Prostate gland (tissue), 2 donors: ENCODE measurements at regions not wholly inside any gene's neighbourhood (a gene's known extent, or its start where the extent isn't known, plus 50 kb on each side); places are given as distances from the start of the nearest gene placed in this dataset.

ENCODE experiments used
- DNase-seq: peaks from one replicate; pipeline ENCODE4 v3.0.0-alpha.2; 2019; ENCODE audit warnings: low spot score
- H3K27ac ChIP-seq, 2 donors: fragments of 200-600 bp; sonication (generic); 2 replicates each; pipeline ENCODE4 v1.5.1; 2017 to 2019
- H3K27me3 ChIP-seq: fragments of 200-600 bp; sonication (generic); replicated peaks from 2 replicates; pipeline ENCODE4 v1.5.1; 2019; ENCODE audit not compliant: insufficient read depth
- H3K36me3 ChIP-seq, 2 donors: fragments of 200-600 bp; sonication (generic); 1 replicate in 1 of 2; 2 replicates in 1 of 2; pipeline versions ENCODE4 v1.5.1 to v1.8.1; 2017 to 2019
- H3K4me1 ChIP-seq: fragments of 200-600 bp; sonication (generic); replicated peaks from 2 replicates; pipeline ENCODE4 v1.5.1; 2019
- H3K4me3 ChIP-seq, 2 donors: fragments of 200-600 bp; sonication (generic); 2 replicates each; pipeline ENCODE4 v1.5.1; 2017 to 2019
- H3K9me3 ChIP-seq: fragments of 200-600 bp; sonication (generic); 2 replicates; pipeline ENCODE4 v1.5.1; 2017
- CTCF ChIP-seq, 4 experiments: fragments of 200-600 bp in 2 of 4; fragments of 450-650 bp in 2 of 4; sonication (generic) in 2 of 4; IDR thresholded peaks; 1 replicate in 3 of 4; 2 replicates in 1 of 4; pipeline ENCODE4 v1.5.1; 2016 to 2019; ENCODE audit warnings: antibody characterized with exemption in 4 of 4, mild to moderate bottlenecking in 2 of 4, moderate library complexity in 2 of 4
- POLR2A ChIP-seq: fragments of 450-650 bp; IDR thresholded peaks from one replicate; pipeline ENCODE4 v1.6.1; 2016; ENCODE audit warnings: antibody characterized with exemption, mild to moderate bottlenecking
- POLR2AphosphoS5 ChIP-seq: sonication (generic); formaldehyde crosslinking; IDR thresholded peaks from one replicate; pipeline ENCODE4 v1.6.1; 2017; ENCODE audit warnings: antibody characterized with exemption
- WGBS: methylation state at CpG from one replicate; pipeline ENCODE4 v1.1.5; 2018; 5-methylcytosine and 5-hydroxymethylcytosine counted together
- intact Hi-C: fragments of 100-400 bp; cut with DNase I; formaldehyde crosslinking; loops from one replicate; pipeline ENCODE4 v1.14.2; 2022

GRCh38 chr16:49014277-49015224, 267.1 kb downstream of the CBLN1 start:
- no peak overlapping the region for H3K4me3 ChIP-seq
- TF ChIP-seq POLR2AphosphoS5: no peak
- TF ChIP-seq CTCF (IDR thresholded peaks at IDR 0.05): no peak
- TF ChIP-seq POLR2A: no peak
- no peaks in the 10 kb centered on the region for H3K36me3 ChIP-seq
- no peak for DNase-seq
- intact Hi-C loops: no loop called here
- no peaks in the 10 kb centered on the region for H3K4me1 ChIP-seq
- peaks cover 3% of the 10 kb centered on the region for H3K27me3 ChIP-seq
- H3K9me3 ChIP-seq: no peaks in the 10 kb centered on the region
- no peak overlapping the region for H3K27ac ChIP-seq
- WGBS: 68% methylated on average over 15 of the region's 15 CpGs

- peaks cover 3% of the 10 kb centered on the region for H3K27me3 ChIP-seq
- H3K4me3 ChIP-seq: no peak overlapping the region
- TF ChIP-seq POLR2A: no peak
- no peak for TF ChIP-seq POLR2AphosphoS5
- TF ChIP-seq CTCF (IDR thresholded peaks at IDR 0.05): no peak
- H3K27ac ChIP-seq: no peak overlapping the region
- WGBS: 55% methylated on average over 5 of the region's 5 CpGs
- no peaks in the 10 kb centered on the region for H3K36me3 ChIP-seq
- H3K4me1 ChIP-seq: no peaks in the 10 kb centered on the region
- H3K9me3 ChIP-seq: no peaks in the 10 kb centered on the region
- intact Hi-C loops: no loop called here
- no peak for DNase-seq
Observed at GRCh38 chr16:49013727-49014080, 267.9 kb downstream of the CBLN1 start.

- WGBS: 60% methylated on average over 18 of the region's 21 CpGs
- H3K27me3 ChIP-seq: peaks cover under 1% of the 10 kb centered on the region
- H3K9me3 ChIP-seq: no peaks in the 10 kb centered on the region
- intact Hi-C loops: no loop called here
- H3K4me3 ChIP-seq: no peak overlapping the region
- DNase-seq: no peak
- TF ChIP-seq CTCF (IDR thresholded peaks at IDR 0.05) (no peak), POLR2A (no peak), POLR2AphosphoS5 (no peak)
- H3K27ac ChIP-seq: no peak overlapping the region
- H3K36me3 ChIP-seq: no peaks in the 10 kb centered on the region
- no peaks in the 10 kb centered on the region for H3K4me1 ChIP-seq
Observed at GRCh38 chr16:49012961-49013726, 268.5 kb downstream of the CBLN1 start.

GRCh38 chr16:49011901-49012300, 269.7 kb downstream of the CBLN1 start:
- intact Hi-C loops: no loop called here
- 31% methylated on average over 2 of the region's 2 CpGs for WGBS
- Histone ChIP-seq H3K4me3 (no peak overlapping the region), H3K36me3 (no peaks in the 10 kb centered on the region), H3K4me1 (no peaks in the 10 kb centered on the region), H3K27ac (no peak overlapping the region), H3K27me3 (no peaks in the 10 kb centered on the region), H3K9me3 (no peaks in the 10 kb centered on the region)
- DNase-seq: no peak
- TF ChIP-seq POLR2AphosphoS5: no peak
- no peak for TF ChIP-seq POLR2A
- TF ChIP-seq CTCF (IDR thresholded peaks at IDR 0.05): no peak
